ENCODE measurements at regions not wholly inside any gene's neighbourhood (a gene's known extent, or its start where the extent isn't known, plus 50 kb on each side); places are given as distances from the start of the nearest gene placed in this dataset.

DNA sequence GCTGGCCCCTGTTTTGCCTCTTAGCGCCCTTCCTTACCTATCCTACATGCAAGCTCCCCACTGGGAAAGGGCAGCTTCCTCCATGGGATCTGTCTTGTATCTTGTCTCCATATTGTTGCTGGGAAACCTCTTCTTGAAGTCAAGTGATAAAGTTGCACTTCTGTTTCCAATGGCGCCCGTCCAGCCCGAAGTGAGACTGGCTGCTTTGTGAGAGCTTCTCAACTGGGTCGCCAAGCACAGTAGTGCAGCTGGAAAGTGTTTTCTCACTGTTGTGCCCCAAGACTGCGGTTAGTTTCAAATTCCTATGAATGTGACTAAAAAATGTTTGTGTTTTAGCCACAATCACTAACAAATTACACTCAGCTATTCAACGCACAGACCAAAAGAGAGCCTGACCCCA lies 506.6 kb upstream of the MPDZ start:
- Histone ChIP-seq H3K9me3 (ENCODE audit: low read depth, low read length) (no peaks in the 10 kb centered on the region), H4K20me1 (ENCODE audit: insufficient read depth, low read length) (no peaks in the 10 kb centered on the region), H3K4me1 (ENCODE audit: insufficient read depth, low read length) (no peaks in the 10 kb centered on the region), H3K4me2 (ENCODE audit: insufficient read depth, low read length) (no peak overlapping the region), H3K4me3 (ENCODE audit: insufficient read depth, low read length) (no peak overlapping the region), H3K79me2 (ENCODE audit: insufficient read depth, low read length) (no peaks in the 10 kb centered on the region), H2AFZ (ENCODE audit: low read length) (no peak overlapping the region), H3K36me3 (ENCODE audit: insufficient read depth, low read length) (no peaks in the 10 kb centered on the region), H3K27ac (ENCODE audit: low read depth, low read length) (no peak overlapping the region), H3K27me3 (ENCODE audit: insufficient read depth, low read length) (no peaks in the 10 kb centered on the region)
- TF ChIP-seq, protein P1, sequence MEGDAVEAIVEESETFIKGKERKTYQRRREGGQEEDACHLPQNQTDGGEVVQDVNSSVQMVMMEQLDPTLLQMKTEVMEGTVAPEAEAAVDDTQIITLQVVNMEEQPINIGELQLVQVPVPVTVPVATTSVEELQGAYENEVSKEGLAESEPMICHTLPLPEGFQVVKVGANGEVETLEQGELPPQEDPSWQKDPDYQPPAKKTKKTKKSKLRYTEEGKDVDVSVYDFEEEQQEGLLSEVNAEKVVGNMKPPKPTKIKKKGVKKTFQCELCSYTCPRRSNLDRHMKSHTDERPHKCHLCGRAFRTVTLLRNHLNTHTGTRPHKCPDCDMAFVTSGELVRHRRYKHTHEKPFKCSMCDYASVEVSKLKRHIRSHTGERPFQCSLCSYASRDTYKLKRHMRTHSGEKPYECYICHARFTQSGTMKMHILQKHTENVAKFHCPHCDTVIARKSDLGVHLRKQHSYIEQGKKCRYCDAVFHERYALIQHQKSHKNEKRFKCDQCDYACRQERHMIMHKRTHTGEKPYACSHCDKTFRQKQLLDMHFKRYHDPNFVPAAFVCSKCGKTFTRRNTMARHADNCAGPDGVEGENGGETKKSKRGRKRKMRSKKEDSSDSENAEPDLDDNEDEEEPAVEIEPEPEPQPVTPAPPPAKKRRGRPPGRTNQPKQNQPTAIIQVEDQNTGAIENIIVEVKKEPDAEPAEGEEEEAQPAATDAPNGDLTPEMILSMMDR (IDR thresholded peaks at IDR 0.05; ENCODE audit: extremely low read depth, low read depth, low read length), result no peak
- no peak for DNase-seq (ENCODE audit: insufficient read length, low spot score, missing footprints)

DNA sequence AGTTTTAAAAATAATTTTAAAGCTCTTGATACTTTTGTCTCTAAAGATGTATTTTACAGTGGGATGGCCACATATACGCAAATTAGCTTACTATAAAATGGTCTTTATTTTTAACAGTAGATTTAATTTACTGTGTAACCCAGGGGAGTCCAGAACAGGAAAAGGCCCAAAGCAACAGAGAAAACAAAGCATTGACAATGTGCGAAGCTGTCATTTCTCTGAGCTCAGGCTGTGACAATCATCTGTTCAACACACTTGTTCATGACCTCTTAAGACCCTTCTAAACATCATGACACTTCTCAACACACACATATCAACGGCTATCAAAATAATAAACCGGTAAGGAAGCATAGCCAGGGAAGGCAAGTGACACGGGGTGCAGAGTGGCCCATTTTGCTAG lies 499.6 kb upstream of the MPDZ start:
- H3K4me2 ChIP-seq (ENCODE audit: insufficient read depth, low read length), result no peak overlapping the region
- DNase-seq (ENCODE audit: insufficient read length, low spot score, missing footprints), result no peak
- no peak overlapping the region for H3K27ac ChIP-seq (ENCODE audit: low read depth, low read length)
- no peak overlapping the region for H2AFZ ChIP-seq (ENCODE audit: low read length)
- no peaks in the 10 kb centered on the region for H4K20me1 ChIP-seq (ENCODE audit: insufficient read depth, low read length)
- H3K4me3 ChIP-seq (ENCODE audit: insufficient read depth, low read length), result no peak overlapping the region
- no peaks in the 10 kb centered on the region for H3K9me3 ChIP-seq (ENCODE audit: low read depth, low read length)
- TF ChIP-seq, protein P1 (IDR thresholded peaks at IDR 0.05; ENCODE audit: extremely low read depth, low read depth, low read length), result no peak
- H3K79me2 ChIP-seq (ENCODE audit: insufficient read depth, low read length), result no peaks in the 10 kb centered on the region
- no peaks in the 10 kb centered on the region for H3K27me3 ChIP-seq (ENCODE audit: insufficient read depth, low read length)
- H3K4me1 ChIP-seq (ENCODE audit: insufficient read depth, low read length), result peaks cover 3% of the 10 kb centered on the region
- H3K36me3 ChIP-seq (ENCODE audit: insufficient read depth, low read length), result no peaks in the 10 kb centered on the region

DNA sequence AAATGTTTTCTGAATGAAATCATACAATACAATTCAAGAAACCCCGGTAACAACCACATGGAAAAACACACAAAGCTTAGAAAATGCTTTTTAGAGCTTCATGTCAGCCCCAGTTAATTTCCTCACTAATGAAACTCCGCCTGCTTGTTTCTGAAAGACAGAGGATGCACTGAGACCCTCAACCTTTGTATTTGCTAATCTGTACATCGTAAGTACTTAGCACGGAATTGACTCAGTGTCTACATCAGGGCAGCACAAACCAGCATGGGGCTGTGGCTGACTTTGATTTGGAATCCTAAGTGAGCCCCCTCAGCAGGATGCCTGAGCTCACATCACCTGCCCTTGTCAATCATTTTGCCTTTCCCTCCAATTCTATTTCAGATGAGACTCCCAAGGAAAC lies 499.1 kb upstream of the MPDZ start:
- Histone ChIP-seq H3K79me2 (ENCODE audit: insufficient read depth, low read length) (no peaks in the 10 kb centered on the region), H3K4me2 (ENCODE audit: insufficient read depth, low read length) (no peak overlapping the region), H3K4me1 (ENCODE audit: insufficient read depth, low read length) (peaks cover 3% of the 10 kb centered on the region), H3K4me3 (ENCODE audit: insufficient read depth, low read length) (no peak overlapping the region), H4K20me1 (ENCODE audit: insufficient read depth, low read length) (no peaks in the 10 kb centered on the region), H3K27ac (ENCODE audit: low read depth, low read length) (no peak overlapping the region), H3K36me3 (ENCODE audit: insufficient read depth, low read length) (no peaks in the 10 kb centered on the region), H3K9me3 (ENCODE audit: low read depth, low read length) (no peaks in the 10 kb centered on the region), H3K27me3 (ENCODE audit: insufficient read depth, low read length) (no peaks in the 10 kb centered on the region), H2AFZ (ENCODE audit: low read length) (no peak overlapping the region)
- DNase-seq (ENCODE audit: insufficient read length, low spot score, missing footprints), result no peak
- TF ChIP-seq, protein P1 (IDR thresholded peaks at IDR 0.05; ENCODE audit: extremely low read depth, low read depth, low read length), result no peak

GRCh38 chr9:13770956-13771355 lies 491.5 kb upstream of the MPDZ start:
- no peaks in the 10 kb centered on the region for H3K79me2 ChIP-seq (ENCODE audit: insufficient read depth, low read length)
- no peak overlapping the region for H3K4me2 ChIP-seq (ENCODE audit: insufficient read depth, low read length)
- no peaks in the 10 kb centered on the region for H3K4me1 ChIP-seq (ENCODE audit: insufficient read depth, low read length)
- H3K27ac ChIP-seq (ENCODE audit: low read depth, low read length), result no peak overlapping the region
- no peak overlapping the region for H2AFZ ChIP-seq (ENCODE audit: low read length)
- no peak overlapping the region for H3K4me3 ChIP-seq (ENCODE audit: insufficient read depth, low read length)
- H3K9me3 ChIP-seq (ENCODE audit: low read depth, low read length), result no peaks in the 10 kb centered on the region
- DNase-seq (ENCODE audit: insufficient read length, low spot score, missing footprints), result no peak
- H3K36me3 ChIP-seq (ENCODE audit: insufficient read depth, low read length), result no peaks in the 10 kb centered on the region
- H4K20me1 ChIP-seq (ENCODE audit: insufficient read depth, low read length), result no peaks in the 10 kb centered on the region
- TF ChIP-seq, protein P1 (IDR thresholded peaks at IDR 0.05; ENCODE audit: extremely low read depth, low read depth, low read length), result no peak
- H3K27me3 ChIP-seq (ENCODE audit: insufficient read depth, low read length), result peaks cover 7% of the 10 kb centered on the region

Data from osteoblast (primary cell).